ENCODE measurements at regions not wholly inside any gene's neighbourhood (a gene's known extent, or its start where the extent isn't known, plus 50 kb on each side); places are given as distances from the start of the nearest gene placed in this dataset.

- no peaks in the 10 kb centered on the region for H3K36me3 ChIP-seq (replicated peaks; ENCODE audit: control insufficient read depth, insufficient read depth, low read length)
- no peak overlapping the region for H3K4me3 ChIP-seq (ENCODE audit: insufficient read depth, low read depth, low read length)
- H3K27me3 ChIP-seq (ENCODE audit: control insufficient read depth, insufficient read depth, low read length) = no peaks in the 10 kb centered on the region
- no peak for DNase-seq
Measured at GRCh38 chr15:97679106-97679688, 281.3 kb upstream of the ARRDC4 start.

GRCh38 chr15:97680606-97681220, 279.8 kb upstream of the ARRDC4 start:
- DNase-seq = no peak
- H3K36me3 ChIP-seq (replicated peaks; ENCODE audit: control insufficient read depth, insufficient read depth, low read length) = no peaks in the 10 kb centered on the region
- no peak overlapping the region for H3K4me3 ChIP-seq (ENCODE audit: insufficient read depth, low read depth, low read length)
- no peaks in the 10 kb centered on the region for H3K27me3 ChIP-seq (ENCODE audit: control insufficient read depth, insufficient read depth, low read length)

- no peaks in the 10 kb centered on the region for H3K27me3 ChIP-seq (ENCODE audit: control insufficient read depth, insufficient read depth, low read length)
Measured at GRCh38 chr15:97683831-97684230, 276.7 kb upstream of the ARRDC4 start.

GRCh38 chr15:97684249-97684648, 276.3 kb upstream of the ARRDC4 start:
- no peaks in the 10 kb centered on the region for H3K36me3 ChIP-seq (replicated peaks; ENCODE audit: control insufficient read depth, insufficient read depth, low read length)
- no peak for DNase-seq
- H3K4me3 ChIP-seq (ENCODE audit: insufficient read depth, low read depth, low read length) = no peak overlapping the region
- no peaks in the 10 kb centered on the region for H3K27me3 ChIP-seq (ENCODE audit: control insufficient read depth, insufficient read depth, low read length)

More at GRCh38 chr15:97683831-97684230, 276.7 kb upstream of the ARRDC4 start:
- Histone ChIP-seq H3K36me3 (replicated peaks; ENCODE audit: control insufficient read depth, insufficient read depth, low read length) (no peaks in the 10 kb centered on the region), H3K4me3 (ENCODE audit: insufficient read depth, low read depth, low read length) (no peak overlapping the region)
- DNase-seq = no peak

GRCh38 chr15:97686324-97686723, 274.2 kb upstream of the ARRDC4 start:
- Histone ChIP-seq H3K4me3 (ENCODE audit: insufficient read depth, low read depth, low read length) (no peak overlapping the region), H3K36me3 (replicated peaks; ENCODE audit: control insufficient read depth, insufficient read depth, low read length) (no peaks in the 10 kb centered on the region), H3K27me3 (ENCODE audit: control insufficient read depth, insufficient read depth, low read length) (no peaks in the 10 kb centered on the region)
- no peak for DNase-seq

GRCh38 chr15:97687654-97688053, 272.8 kb upstream of the ARRDC4 start:
- H3K27me3 ChIP-seq (ENCODE audit: control insufficient read depth, insufficient read depth, low read length) = no peaks in the 10 kb centered on the region
- H3K4me3 ChIP-seq (ENCODE audit: insufficient read depth, low read depth, low read length) = no peak overlapping the region
- H3K36me3 ChIP-seq (replicated peaks; ENCODE audit: control insufficient read depth, insufficient read depth, low read length) = no peaks in the 10 kb centered on the region
- DNase-seq = no peak

- Histone ChIP-seq H3K27me3 (ENCODE audit: control insufficient read depth, insufficient read depth, low read length) (no peaks in the 10 kb centered on the region), H3K4me3 (ENCODE audit: insufficient read depth, low read depth, low read length) (no peak overlapping the region), H3K36me3 (replicated peaks; ENCODE audit: control insufficient read depth, insufficient read depth, low read length) (no peaks in the 10 kb centered on the region)
- DNase-seq = no peak
Measured at GRCh38 chr15:97688177-97688576, 272.3 kb upstream of the ARRDC4 start.

GRCh38 chr15:97688886-97689285, 271.6 kb upstream of the ARRDC4 start:
- Histone ChIP-seq H3K36me3 (replicated peaks; ENCODE audit: control insufficient read depth, insufficient read depth, low read length) (no peaks in the 10 kb centered on the region), H3K4me3 (ENCODE audit: insufficient read depth, low read depth, low read length) (no peak overlapping the region), H3K27me3 (ENCODE audit: control insufficient read depth, insufficient read depth, low read length) (no peaks in the 10 kb centered on the region)
- no peak for DNase-seq

GRCh38 chr15:97691078-97691477, 269.4 kb upstream of the ARRDC4 start:
- H3K36me3 ChIP-seq (replicated peaks; ENCODE audit: control insufficient read depth, insufficient read depth, low read length) = no peaks in the 10 kb centered on the region
- no peaks in the 10 kb centered on the region for H3K27me3 ChIP-seq (ENCODE audit: control insufficient read depth, insufficient read depth, low read length)
- H3K4me3 ChIP-seq (ENCODE audit: insufficient read depth, low read depth, low read length) = no peak overlapping the region
- no peak for DNase-seq

- H3K4me3 ChIP-seq (ENCODE audit: insufficient read depth, low read depth, low read length) = no peak overlapping the region
- H3K36me3 ChIP-seq (replicated peaks; ENCODE audit: control insufficient read depth, insufficient read depth, low read length) = no peaks in the 10 kb centered on the region
Measured at GRCh38 chr15:97691799-97692198, 268.7 kb upstream of the ARRDC4 start.

GRCh38 chr15:97692301-97693015, 268.0 kb upstream of the ARRDC4 start:
- no peak for DNase-seq

More at GRCh38 chr15:97691799-97692198, 268.7 kb upstream of the ARRDC4 start:
- no peaks in the 10 kb centered on the region for H3K27me3 ChIP-seq (ENCODE audit: control insufficient read depth, insufficient read depth, low read length)
- DNase-seq = no peak

GRCh38 chr15:97694456-97694855, 266.0 kb upstream of the ARRDC4 start:
- Histone ChIP-seq H3K27me3 (ENCODE audit: control insufficient read depth, insufficient read depth, low read length) (no peaks in the 10 kb centered on the region), H3K4me3 (ENCODE audit: insufficient read depth, low read depth, low read length) (no peak overlapping the region), H3K36me3 (replicated peaks; ENCODE audit: control insufficient read depth, insufficient read depth, low read length) (no peaks in the 10 kb centered on the region)
- no peak for DNase-seq

More at GRCh38 chr15:97692301-97693015, 268.0 kb upstream of the ARRDC4 start:
- no peak overlapping the region for H3K4me3 ChIP-seq (ENCODE audit: insufficient read depth, low read depth, low read length)
- H3K36me3 ChIP-seq (replicated peaks; ENCODE audit: control insufficient read depth, insufficient read depth, low read length) = no peaks in the 10 kb centered on the region
- H3K27me3 ChIP-seq (ENCODE audit: control insufficient read depth, insufficient read depth, low read length) = no peaks in the 10 kb centered on the region

- Histone ChIP-seq H3K27me3 (ENCODE audit: control insufficient read depth, insufficient read depth, low read length) (no peaks in the 10 kb centered on the region), H3K36me3 (replicated peaks; ENCODE audit: control insufficient read depth, insufficient read depth, low read length) (no peaks in the 10 kb centered on the region), H3K4me3 (ENCODE audit: insufficient read depth, low read depth, low read length) (no peak overlapping the region)
- DNase-seq = no peak
Measured at GRCh38 chr15:97703400-97703799, 257.1 kb upstream of the ARRDC4 start.

GRCh38 chr15:97706059-97706458, 254.4 kb upstream of the ARRDC4 start:
- no peak overlapping the region for H3K4me3 ChIP-seq (ENCODE audit: insufficient read depth, low read depth, low read length)
- H3K36me3 ChIP-seq (replicated peaks; ENCODE audit: control insufficient read depth, insufficient read depth, low read length) = no peaks in the 10 kb centered on the region

GRCh38 chr15:97708252-97708651, 252.3 kb upstream of the ARRDC4 start:
- Histone ChIP-seq H3K27me3 (ENCODE audit: control insufficient read depth, insufficient read depth, low read length) (no peaks in the 10 kb centered on the region), H3K4me3 (ENCODE audit: insufficient read depth, low read depth, low read length) (no peak overlapping the region), H3K36me3 (replicated peaks; ENCODE audit: control insufficient read depth, insufficient read depth, low read length) (no peaks in the 10 kb centered on the region)
- DNase-seq = no peak

More at GRCh38 chr15:97706059-97706458, 254.4 kb upstream of the ARRDC4 start:
- DNase-seq = no peak
- no peaks in the 10 kb centered on the region for H3K27me3 ChIP-seq (ENCODE audit: control insufficient read depth, insufficient read depth, low read length)

All from H7 (cell line).